ENCODE measurements at regions not wholly inside any gene's neighbourhood (a gene's known extent, or its start where the extent isn't known, plus 50 kb on each side); places are given as distances from the start of the nearest gene placed in this dataset.

DNA sequence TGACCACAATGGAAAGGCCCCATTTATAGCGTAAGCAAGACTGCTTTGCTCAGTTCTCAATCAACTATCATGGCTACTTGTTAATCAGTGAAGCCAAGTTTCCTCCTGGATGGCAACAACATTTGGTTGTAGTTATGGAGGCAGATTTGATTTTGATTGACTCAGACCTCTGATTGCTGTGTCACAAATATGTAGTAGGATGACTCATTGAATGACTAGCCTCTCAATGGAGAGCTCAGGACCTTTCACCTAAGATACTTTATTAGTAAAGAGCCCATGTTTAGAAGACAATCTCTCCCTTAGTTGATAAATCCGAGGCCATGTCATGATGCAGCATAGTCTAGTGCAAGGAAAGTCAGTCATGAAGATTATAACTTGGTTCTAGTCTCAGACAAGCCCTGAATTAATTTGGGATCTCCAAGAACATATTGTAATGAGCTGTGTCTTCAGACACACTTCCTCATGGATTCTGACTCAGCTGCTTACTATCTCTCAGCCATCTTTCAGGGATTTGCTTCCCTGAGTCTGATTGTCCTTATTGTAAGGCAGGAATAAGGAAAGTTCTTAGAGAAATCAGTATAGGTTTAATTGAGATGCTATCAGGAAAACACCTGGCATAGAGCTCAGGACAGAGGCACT is 397.4 kb upstream of the TMCO5A start:
- intact Hi-C loops (cut with DNase I, micrococcal nuclease), result no loop called here
- ChIA-PET POLR2A (no interaction called here), CTCF (no interaction called here)
- Mint-ChIP-seq H3K4me1 (ENCODE audit: low read depth) (no peaks in the 10 kb centered on the region), H3K27ac (no peak overlapping the region), H3K36me3 (ENCODE audit: low read depth) (no peaks in the 10 kb centered on the region), H3K9me3 (peaks cover 10% of the 10 kb centered on the region), H3K4me3 (no peak overlapping the region), H3K27me3 (no peaks in the 10 kb centered on the region)
- Histone ChIP-seq H3K4me3 (ENCODE audit: low read length) (no peak overlapping the region), H3K36me3 (ENCODE audit: insufficient read depth, low read length) (no peaks in the 10 kb centered on the region), H3K27me3 (ENCODE audit: control insufficient read depth in 1 of 2, insufficient read depth in 2 of 2, low read length in 2 of 2) (no peaks in the 10 kb centered on the region), H3K4me1 (ENCODE audit: insufficient read depth, low read length) (no peaks in the 10 kb centered on the region), H3K27ac (ENCODE audit: low read depth in 1 of 2, low read length in 2 of 2) (no peak overlapping the region), H3K9me3 (ENCODE audit: control insufficient read depth in 1 of 2, insufficient read depth in 1 of 2, low read length in 2 of 2) (no peaks in the 10 kb centered on the region)
- TF ChIP-seq, protein P1, sequence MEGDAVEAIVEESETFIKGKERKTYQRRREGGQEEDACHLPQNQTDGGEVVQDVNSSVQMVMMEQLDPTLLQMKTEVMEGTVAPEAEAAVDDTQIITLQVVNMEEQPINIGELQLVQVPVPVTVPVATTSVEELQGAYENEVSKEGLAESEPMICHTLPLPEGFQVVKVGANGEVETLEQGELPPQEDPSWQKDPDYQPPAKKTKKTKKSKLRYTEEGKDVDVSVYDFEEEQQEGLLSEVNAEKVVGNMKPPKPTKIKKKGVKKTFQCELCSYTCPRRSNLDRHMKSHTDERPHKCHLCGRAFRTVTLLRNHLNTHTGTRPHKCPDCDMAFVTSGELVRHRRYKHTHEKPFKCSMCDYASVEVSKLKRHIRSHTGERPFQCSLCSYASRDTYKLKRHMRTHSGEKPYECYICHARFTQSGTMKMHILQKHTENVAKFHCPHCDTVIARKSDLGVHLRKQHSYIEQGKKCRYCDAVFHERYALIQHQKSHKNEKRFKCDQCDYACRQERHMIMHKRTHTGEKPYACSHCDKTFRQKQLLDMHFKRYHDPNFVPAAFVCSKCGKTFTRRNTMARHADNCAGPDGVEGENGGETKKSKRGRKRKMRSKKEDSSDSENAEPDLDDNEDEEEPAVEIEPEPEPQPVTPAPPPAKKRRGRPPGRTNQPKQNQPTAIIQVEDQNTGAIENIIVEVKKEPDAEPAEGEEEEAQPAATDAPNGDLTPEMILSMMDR (IDR thresholded peaks at IDR 0.05), result no peak
- DNase-seq (no peak), ATAC-seq (ENCODE audit: poor library complexity) (no peak)

DNA sequence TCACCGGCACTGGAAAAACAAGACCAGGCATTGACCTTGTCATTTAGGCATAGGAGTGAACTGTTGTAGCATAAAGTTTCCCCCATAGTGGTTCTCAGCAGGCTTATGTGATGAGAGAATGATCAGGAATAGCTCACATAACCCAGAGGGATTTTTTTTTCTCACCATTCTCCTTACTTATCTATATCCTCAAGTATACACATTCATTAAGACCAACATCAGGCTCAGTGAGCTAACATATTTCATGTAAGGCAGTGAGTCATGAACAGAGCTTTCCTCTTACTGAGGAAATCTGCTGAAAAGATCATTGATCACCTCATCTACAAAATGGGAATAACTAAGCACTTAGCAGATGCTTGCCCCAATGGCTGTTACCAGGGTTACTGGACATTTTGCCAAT is 396.6 kb upstream of the TMCO5A start:
- Histone ChIP-seq H3K36me3 (ENCODE audit: insufficient read depth, low read length) (no peaks in the 10 kb centered on the region), H3K4me1 (ENCODE audit: insufficient read depth, low read length) (no peaks in the 10 kb centered on the region), H3K9me3 (ENCODE audit: control insufficient read depth in 1 of 2, insufficient read depth in 1 of 2, low read length in 2 of 2) (no peaks in the 10 kb centered on the region), H3K4me3 (ENCODE audit: low read length) (no peak overlapping the region), H3K27ac (ENCODE audit: low read depth in 1 of 2, low read length in 2 of 2) (no peak overlapping the region), H3K27me3 (ENCODE audit: control insufficient read depth in 1 of 2, insufficient read depth in 2 of 2, low read length in 2 of 2) (no peaks in the 10 kb centered on the region)
- H3K36me3 Mint-ChIP-seq (ENCODE audit: low read depth), result no peaks in the 10 kb centered on the region
- DNase-seq (no peak), ATAC-seq (ENCODE audit: poor library complexity) (no peak)
- H3K27ac Mint-ChIP-seq, result no peak overlapping the region
- CTCF ChIA-PET, result no interaction called here
- H3K9me3 Mint-ChIP-seq, result peaks cover 12% of the 10 kb centered on the region
- POLR2A ChIA-PET, result no interaction called here
- no peak overlapping the region for H3K4me3 Mint-ChIP-seq
- H3K4me1 Mint-ChIP-seq (ENCODE audit: low read depth), result no peaks in the 10 kb centered on the region
- H3K27me3 Mint-ChIP-seq, result no peaks in the 10 kb centered on the region
- intact Hi-C loops (cut with DNase I, micrococcal nuclease), result no loop called here
- TF ChIP-seq, protein P1 (IDR thresholded peaks at IDR 0.05), result no peak

DNA sequence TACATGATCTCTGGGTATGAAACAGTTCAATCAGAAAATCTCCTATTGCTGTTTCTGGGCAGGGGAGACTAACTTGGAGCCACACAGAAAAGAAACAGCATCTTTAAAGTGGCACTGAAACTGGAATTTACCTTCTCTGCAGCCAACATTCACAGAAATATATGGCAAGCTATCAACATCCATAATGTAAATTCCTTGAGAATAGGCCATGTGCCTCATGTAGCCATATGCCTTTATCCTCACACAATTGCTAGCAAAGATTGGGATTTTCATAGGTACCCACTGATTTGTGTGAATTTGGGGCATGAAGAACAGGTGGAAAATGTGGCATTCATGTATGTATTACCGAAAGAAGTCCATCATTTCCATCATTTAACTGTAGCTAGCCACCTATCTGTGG is 386.3 kb upstream of the TMCO5A start:
- Histone ChIP-seq H3K9me3 (ENCODE audit: control insufficient read depth in 1 of 2, insufficient read depth in 1 of 2, low read length in 2 of 2) (peaks cover 0 to 10% of the 10 kb centered on the region in 2 experiments), H3K36me3 (ENCODE audit: insufficient read depth, low read length) (no peaks in the 10 kb centered on the region), H3K27ac (ENCODE audit: low read depth in 1 of 2, low read length in 2 of 2) (no peak overlapping the region), H3K27me3 (ENCODE audit: control insufficient read depth in 1 of 2, insufficient read depth in 2 of 2, low read length in 2 of 2) (no peaks in the 10 kb centered on the region), H3K4me3 (ENCODE audit: low read length) (no peak overlapping the region), H3K4me1 (ENCODE audit: insufficient read depth, low read length) (no peaks in the 10 kb centered on the region)
- Mint-ChIP-seq H3K36me3 (ENCODE audit: low read depth) (no peaks in the 10 kb centered on the region), H3K4me3 (no peak overlapping the region), H3K27ac (no peak overlapping the region), H3K9me3 (peaks cover 6% of the 10 kb centered on the region), H3K4me1 (ENCODE audit: low read depth) (no peaks in the 10 kb centered on the region), H3K27me3 (no peaks in the 10 kb centered on the region)
- CTCF ChIA-PET, result no interaction called here
- POLR2A ChIA-PET, result no interaction called here
- TF ChIP-seq, protein P1 (IDR thresholded peaks at IDR 0.05), result no peak
- intact Hi-C loops (cut with DNase I, micrococcal nuclease), result no loop called here
- no peak for DNase-seq
- ATAC-seq (ENCODE audit: poor library complexity), result no peak
